ENCODE measurements at regions not wholly inside any gene's neighbourhood (a gene's known extent, or its start where the extent isn't known, plus 50 kb on each side); places are given as distances from the start of the nearest gene placed in this dataset.

DNA sequence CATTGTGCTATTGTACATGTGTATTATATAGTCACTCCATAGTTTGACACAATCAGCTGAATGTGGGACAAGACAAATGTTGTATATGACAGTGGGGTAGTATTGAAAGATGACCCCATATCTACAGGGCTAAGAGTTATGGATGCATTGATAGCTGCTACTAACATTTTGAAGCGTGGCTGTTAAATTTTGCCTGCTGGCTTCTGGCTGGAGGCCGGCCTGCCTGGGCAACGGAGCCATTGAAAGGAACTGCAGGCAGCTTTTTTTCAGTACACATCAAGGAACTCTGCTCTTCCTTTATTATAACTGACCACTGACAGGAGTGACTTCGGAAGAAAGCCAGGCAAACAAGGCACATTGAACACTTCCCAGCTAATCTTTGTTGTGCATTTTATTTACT, 76.1 kb upstream of the TMEM33 start:
- ATAC-seq (ENCODE audit: low read depth) = no peak
- Histone ChIP-seq H3K27ac (ENCODE audit: poor library complexity, severe bottlenecking) (no peak overlapping the region), H3K4me1 (ENCODE audit: insufficient read depth, poor library complexity, severe bottlenecking) (no peaks in the 10 kb centered on the region), H3K27me3 (ENCODE audit: insufficient read depth, poor library complexity, severe bottlenecking) (peaks cover 79% of the 10 kb centered on the region), H3K36me3 (ENCODE audit: low read depth) (no peaks in the 10 kb centered on the region), H3K4me3 (ENCODE audit: severe bottlenecking) (no peak overlapping the region), H3K9me3 (ENCODE audit: severe bottlenecking) (no peaks in the 10 kb centered on the region)
- TF ChIP-seq, protein P1, sequence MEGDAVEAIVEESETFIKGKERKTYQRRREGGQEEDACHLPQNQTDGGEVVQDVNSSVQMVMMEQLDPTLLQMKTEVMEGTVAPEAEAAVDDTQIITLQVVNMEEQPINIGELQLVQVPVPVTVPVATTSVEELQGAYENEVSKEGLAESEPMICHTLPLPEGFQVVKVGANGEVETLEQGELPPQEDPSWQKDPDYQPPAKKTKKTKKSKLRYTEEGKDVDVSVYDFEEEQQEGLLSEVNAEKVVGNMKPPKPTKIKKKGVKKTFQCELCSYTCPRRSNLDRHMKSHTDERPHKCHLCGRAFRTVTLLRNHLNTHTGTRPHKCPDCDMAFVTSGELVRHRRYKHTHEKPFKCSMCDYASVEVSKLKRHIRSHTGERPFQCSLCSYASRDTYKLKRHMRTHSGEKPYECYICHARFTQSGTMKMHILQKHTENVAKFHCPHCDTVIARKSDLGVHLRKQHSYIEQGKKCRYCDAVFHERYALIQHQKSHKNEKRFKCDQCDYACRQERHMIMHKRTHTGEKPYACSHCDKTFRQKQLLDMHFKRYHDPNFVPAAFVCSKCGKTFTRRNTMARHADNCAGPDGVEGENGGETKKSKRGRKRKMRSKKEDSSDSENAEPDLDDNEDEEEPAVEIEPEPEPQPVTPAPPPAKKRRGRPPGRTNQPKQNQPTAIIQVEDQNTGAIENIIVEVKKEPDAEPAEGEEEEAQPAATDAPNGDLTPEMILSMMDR (IDR thresholded peaks at IDR 0.05; ENCODE audit: poor library complexity, severe bottlenecking) = no peak
- DNase-seq (ENCODE audit: low spot score) = no peak

DNA sequence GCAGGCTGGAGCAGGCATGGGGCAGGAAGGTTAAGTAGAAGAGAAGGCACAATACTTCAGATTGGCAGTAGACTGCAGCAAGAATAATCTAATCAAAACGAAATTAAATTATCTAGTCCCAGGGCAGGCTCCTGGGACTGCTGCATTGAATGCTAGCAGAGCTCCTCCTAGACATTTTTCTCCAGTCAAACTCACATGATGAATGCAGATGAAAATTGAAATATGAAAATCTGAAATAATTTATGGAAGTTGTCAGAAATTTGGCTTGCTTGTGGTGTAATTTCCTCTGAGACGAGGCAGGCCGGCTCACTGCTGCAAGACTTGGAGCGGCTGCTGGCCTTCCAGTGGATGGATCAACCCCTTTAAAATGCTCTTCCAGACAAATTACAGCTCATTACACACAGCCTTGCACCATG, 78.0 kb upstream of the TMEM33 start:
- H3K4me1 ChIP-seq (ENCODE audit: insufficient read depth, poor library complexity, severe bottlenecking) = no peaks in the 10 kb centered on the region
- no peak for ATAC-seq (ENCODE audit: low read depth)
- peaks cover 65% of the 10 kb centered on the region for H3K27me3 ChIP-seq (ENCODE audit: insufficient read depth, poor library complexity, severe bottlenecking)
- no peak overlapping the region for H3K27ac ChIP-seq (ENCODE audit: poor library complexity, severe bottlenecking)
- TF ChIP-seq, protein P1 (IDR thresholded peaks at IDR 0.05; ENCODE audit: poor library complexity, severe bottlenecking) = no peak
- no peak overlapping the region for H3K4me3 ChIP-seq (ENCODE audit: severe bottlenecking)
- H3K9me3 ChIP-seq (ENCODE audit: severe bottlenecking) = no peaks in the 10 kb centered on the region
- DNase-seq (ENCODE audit: low spot score) = no peak
- H3K36me3 ChIP-seq (ENCODE audit: low read depth) = no peaks in the 10 kb centered on the region

GRCh38 chr4:41856797-41857196, 78.4 kb upstream of the TMEM33 start:
- Histone ChIP-seq H3K36me3 (ENCODE audit: low read depth) (no peaks in the 10 kb centered on the region), H3K27me3 (ENCODE audit: insufficient read depth, poor library complexity, severe bottlenecking) (peaks cover 64% of the 10 kb centered on the region), H3K4me3 (ENCODE audit: severe bottlenecking) (no peak overlapping the region), H3K9me3 (ENCODE audit: severe bottlenecking) (no peaks in the 10 kb centered on the region), H3K4me1 (ENCODE audit: insufficient read depth, poor library complexity, severe bottlenecking) (no peaks in the 10 kb centered on the region), H3K27ac (ENCODE audit: poor library complexity, severe bottlenecking) (no peak overlapping the region)
- DNase-seq (ENCODE audit: low spot score) = no peak
- TF ChIP-seq, protein P1 (IDR thresholded peaks at IDR 0.05; ENCODE audit: poor library complexity, severe bottlenecking) = no peak
- no peak for ATAC-seq (ENCODE audit: low read depth)

- TF ChIP-seq, protein P1 (IDR thresholded peaks at IDR 0.05; ENCODE audit: poor library complexity, severe bottlenecking) = peak; percentile 37
- Histone ChIP-seq H3K27me3 (ENCODE audit: insufficient read depth, poor library complexity, severe bottlenecking) (peaks cover 53% of the 10 kb centered on the region), H3K36me3 (ENCODE audit: low read depth) (no peaks in the 10 kb centered on the region), H3K9me3 (ENCODE audit: severe bottlenecking) (no peaks in the 10 kb centered on the region), H3K27ac (ENCODE audit: poor library complexity, severe bottlenecking) (no peak overlapping the region), H3K4me1 (ENCODE audit: insufficient read depth, poor library complexity, severe bottlenecking) (no peaks in the 10 kb centered on the region), H3K4me3 (ENCODE audit: severe bottlenecking) (no peak overlapping the region)
- ATAC-seq (ENCODE audit: low read depth) = no peak
- DNase-seq (ENCODE audit: low spot score) = no peak
These were observed 81.3 kb upstream of the TMEM33 start for GRCh38 chr4:41853973-41854372.

DNA sequence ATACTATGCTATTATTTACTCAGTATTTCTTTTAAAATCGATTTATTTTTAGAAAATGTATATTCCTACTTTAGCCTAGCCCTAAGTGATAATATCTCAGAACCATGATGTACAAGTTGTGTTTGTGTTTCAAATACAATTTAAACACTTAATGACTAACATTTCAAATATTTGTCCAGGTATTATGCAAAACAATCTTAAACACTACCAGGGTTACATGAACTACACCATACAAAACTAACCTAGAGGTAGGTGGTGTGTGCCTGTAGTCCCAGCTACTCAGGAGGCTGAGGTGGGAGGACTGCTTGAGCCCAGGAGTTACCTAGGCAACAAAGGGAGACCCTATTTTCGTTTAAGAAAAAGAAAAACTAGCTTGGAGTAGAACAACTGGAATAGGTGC, 83.0 kb upstream of the TMEM33 start:
- ATAC-seq (ENCODE audit: low read depth) (no peak), DNase-seq (ENCODE audit: low spot score) (no peak)
- no peak overlapping the region for H3K4me3 ChIP-seq (ENCODE audit: severe bottlenecking)
- no peak overlapping the region for H3K27ac ChIP-seq (ENCODE audit: poor library complexity, severe bottlenecking)
- no peaks in the 10 kb centered on the region for H3K9me3 ChIP-seq (ENCODE audit: severe bottlenecking)
- TF ChIP-seq, protein P1 (IDR thresholded peaks at IDR 0.05; ENCODE audit: poor library complexity, severe bottlenecking) = no peak
- H3K36me3 ChIP-seq (ENCODE audit: low read depth) = no peaks in the 10 kb centered on the region
- H3K4me1 ChIP-seq (ENCODE audit: insufficient read depth, poor library complexity, severe bottlenecking) = no peaks in the 10 kb centered on the region
- H3K27me3 ChIP-seq (ENCODE audit: insufficient read depth, poor library complexity, severe bottlenecking) = peaks cover 37% of the 10 kb centered on the region
